ENCODE measurements at regions not wholly inside any gene's neighbourhood (a gene's known extent, or its start where the extent isn't known, plus 50 kb on each side); places are given as distances from the start of the nearest gene placed in this dataset.

GRCh38 chr16:55232822-55233221, 91.2 kb upstream of the IRX6 start:
- no peaks in the 10 kb centered on the region for H3K9me1 ChIP-seq (ENCODE audit: control insufficient read depth, insufficient read depth, low read length)
- WGBS (ENCODE audit: insufficient coverage, low coverage, missing lambda C conversion rate): 1% methylated on average over 7 of the region's 7 CpGs
- H3K9ac ChIP-seq (ENCODE audit: insufficient read depth in 1 of 2, low read depth in 2 of 2, low read length in 2 of 2): no peak overlapping the region
- no peak overlapping the region for H3K27ac ChIP-seq (ENCODE audit: extremely low read depth, low read depth, low read length)
- ATAC-seq (no peak), FAIRE-seq (no peak), DNase-seq (ENCODE audit: extremely low read depth in 1 of 4, low spot score in 3 of 4) (no peak)
- no peak overlapping the region for H3K4me2 ChIP-seq (ENCODE audit: insufficient read depth, low read length)
- no peaks in the 10 kb centered on the region for H4K20me1 ChIP-seq (replicated peaks; ENCODE audit: control insufficient read depth, insufficient read depth, low read length)
- ChIA-PET CTCF (ENCODE audit: low intra/inter-chr PET ratio) (no interaction called here), POLR2A (no interaction called here)
- H3K36me3 ChIP-seq (ENCODE audit: control insufficient read depth, insufficient read depth, low read length): no peaks in the 10 kb centered on the region
- H3K4me3 ChIP-seq: no peak overlapping the region
- H3K27me3 ChIP-seq (ENCODE audit: control insufficient read depth in 2 of 2, insufficient read depth in 2 of 2, low read length in 2 of 2): no peaks in the 10 kb centered on the region; a peak in 1 of 5 replicates
- BruUV-seq (replicated peaks): no TSS peak
- H2AFZ ChIP-seq (ENCODE audit: low read depth, low read length): no peak overlapping the region
- H3K79me2 ChIP-seq (ENCODE audit: control insufficient read depth, insufficient read depth, low read length): no peaks in the 10 kb centered on the region
- H3K9me3 ChIP-seq (replicated peaks; ENCODE audit: control insufficient read depth, insufficient read depth, low read depth, low read length): no peaks in the 10 kb centered on the region
- in situ Hi-C loops (cut with MboI): no loop called here
- intact Hi-C loops (cut with micrococcal nuclease): no loop called here
- no peaks in the 10 kb centered on the region for H3K4me1 ChIP-seq (replicated peaks in 1 of 2; ENCODE audit: control insufficient read depth in 2 of 2, insufficient read depth in 2 of 2, low read length in 2 of 2)
- TF ChIP-seq PKNOX1 (IDR thresholded peaks at IDR 0.05) (0 out of 2 replicates have a peak, but pooled peaks have one; percentile 23), DMBX1 (CRISPR knock-in tag; IDR thresholded peaks at IDR 0.05; ENCODE audit: borderline replicate concordance) (no peak), NCOA2 (IDR thresholded peaks at IDR 0.05; ENCODE audit: partially characterized antibody in 2 of 2) (no peak), RBBP5 (IDR thresholded peaks at IDR 0.05; ENCODE audit: borderline replicate concordance, insufficient read depth, low read length, poor library complexity, severe bottlenecking) (no peak), POLR2AphosphoS2 (IDR thresholded peaks at IDR 0.05; ENCODE audit: low read length) (no peak), TCF3 (CRISPR knock-in tag; IDR thresholded peaks at IDR 0.05) (no peak), PCBP1 (IDR thresholded peaks at IDR 0.05; ENCODE audit: low read depth, low read length, poor library complexity, severe bottlenecking) (no peak), RREB1 (CRISPR knock-in tag; IDR thresholded peaks at IDR 0.05) (no peak), NUFIP1 (IDR thresholded peaks at IDR 0.05; ENCODE audit: partially characterized antibody) (no peak)

Data from K562 (cell line).